Activated CD4-positive, alpha-beta memory T cell treated with anti-CD3 and anti-CD28 coated beads for 36 hours (primary cell): ENCODE measurements at regions not wholly inside any gene's neighbourhood (a gene's known extent, or its start where the extent isn't known, plus 50 kb on each side); places are given as distances from the start of the nearest gene placed in this dataset. TPM values are rescaled to one million over a fixed set of nuclear protein-coding genes. Genes with fewer than 3 reads are reported as not detected.

Experiments
- microRNA-seq: library from miRNA; unstranded; fragments of <30 nt; microRNA quantifications from one replicate; pipeline ENCODE4 v1.2.0, GENCODE V29; 2022; ENCODE audit warnings: borderline number of aligned reads, borderline microRNAs expressed, borderline replicate concordance

Small RNA genes in the stretch of these regions (microRNA-seq; reads per million reads assigned to microRNA genes)
- gene MIR8062: not detected
